ENCODE measurements at regions not wholly inside any gene's neighbourhood (a gene's known extent, or its start where the extent isn't known, plus 50 kb on each side); places are given as distances from the start of the nearest gene placed in this dataset.

GRCh38 chr10:80878330-80878729 lies 340.6 kb downstream of the SH2D4B start:
- Histone ChIP-seq H3K4me1 (ENCODE audit: control insufficient read depth in 5 of 5, insufficient read depth in 5 of 5, low read length in 5 of 5) (no peaks in the 10 kb centered on the region), H3K9ac (ENCODE audit: low read length in 5 of 5) (no peak overlapping the region)

GRCh38 chr10:80890146-80890545 lies 352.4 kb downstream of the SH2D4B start:
- peaks cover 0 to 5% (median 0%) of the 10 kb centered on the region in 5 donors for H3K27me3 ChIP-seq (ENCODE audit: control insufficient read depth in 5 of 5, insufficient read depth in 4 of 5, low read length in 5 of 5)
- H3K27ac ChIP-seq (ENCODE audit: low read depth, low read length), result no peak overlapping the region
- H3K4me1 ChIP-seq (ENCODE audit: control insufficient read depth in 5 of 5, insufficient read depth in 5 of 5, low read length in 5 of 5), result peaks cover 0 to 7% (median 0%) of the 10 kb centered on the region in 5 donors
- H3K36me3 ChIP-seq (ENCODE audit: control insufficient read depth in 5 of 5, insufficient read depth in 5 of 5, low read length in 5 of 5), result no peaks in the 10 kb centered on the region
- no peak overlapping the region for H3K9ac ChIP-seq (ENCODE audit: low read length in 5 of 5)
- no peaks in the 10 kb centered on the region for H3K9me3 ChIP-seq (ENCODE audit: control insufficient read depth in 5 of 5, low read length in 5 of 5)
- H3K4me3 ChIP-seq (ENCODE audit: low read depth in 1 of 5, low read length in 5 of 5), result no peak overlapping the region

More at GRCh38 chr10:80878330-80878729, 340.6 kb downstream of the SH2D4B start:
- no peaks in the 10 kb centered on the region for H3K27me3 ChIP-seq (ENCODE audit: control insufficient read depth in 5 of 5, insufficient read depth in 4 of 5, low read length in 5 of 5)
- H3K4me3 ChIP-seq (ENCODE audit: low read depth in 1 of 5, low read length in 5 of 5), result no peak overlapping the region
- no peaks in the 10 kb centered on the region for H3K36me3 ChIP-seq (ENCODE audit: control insufficient read depth in 5 of 5, insufficient read depth in 5 of 5, low read length in 5 of 5)
- no peak overlapping the region for H3K27ac ChIP-seq (ENCODE audit: low read depth, low read length)
- H3K9me3 ChIP-seq (ENCODE audit: control insufficient read depth in 5 of 5, low read length in 5 of 5), result peaks cover 0 to 6% (median 0%) of the 10 kb centered on the region in 5 donors

GRCh38 chr10:80893256-80893655 lies 355.6 kb downstream of the SH2D4B start:
- H3K27ac ChIP-seq (ENCODE audit: low read depth, low read length), result no peak overlapping the region
- H3K36me3 ChIP-seq (ENCODE audit: control insufficient read depth in 5 of 5, insufficient read depth in 5 of 5, low read length in 5 of 5), result no peaks in the 10 kb centered on the region
- peaks cover 0 to 8% (median 4%) of the 10 kb centered on the region in 5 donors for H3K27me3 ChIP-seq (ENCODE audit: control insufficient read depth in 5 of 5, insufficient read depth in 4 of 5, low read length in 5 of 5)
- no peak overlapping the region for H3K4me3 ChIP-seq (ENCODE audit: low read depth in 1 of 5, low read length in 5 of 5)
- H3K9ac ChIP-seq (ENCODE audit: low read length in 5 of 5), result no peak overlapping the region
- H3K4me1 ChIP-seq (ENCODE audit: control insufficient read depth in 5 of 5, insufficient read depth in 5 of 5, low read length in 5 of 5), result peaks cover 0 to 7% (median 0%) of the 10 kb centered on the region in 5 donors
- no peaks in the 10 kb centered on the region for H3K9me3 ChIP-seq (ENCODE audit: control insufficient read depth in 5 of 5, low read length in 5 of 5)

GRCh38 chr10:80894311-80894791 lies 356.6 kb downstream of the SH2D4B start:
- no peaks in the 10 kb centered on the region for H3K9me3 ChIP-seq (ENCODE audit: control insufficient read depth in 5 of 5, low read length in 5 of 5)
- H3K27me3 ChIP-seq (ENCODE audit: control insufficient read depth in 5 of 5, insufficient read depth in 4 of 5, low read length in 5 of 5), result peaks cover 0 to 8% (median 4%) of the 10 kb centered on the region in 5 donors
- H3K4me3 ChIP-seq (ENCODE audit: low read depth in 1 of 5, low read length in 5 of 5), result no peak overlapping the region
- H3K4me1 ChIP-seq (ENCODE audit: control insufficient read depth in 5 of 5, insufficient read depth in 5 of 5, low read length in 5 of 5), result peaks cover 0 to 7% (median 0%) of the 10 kb centered on the region in 5 donors
- H3K9ac ChIP-seq (ENCODE audit: low read length in 5 of 5), result no peak overlapping the region
- H3K36me3 ChIP-seq (ENCODE audit: control insufficient read depth in 5 of 5, insufficient read depth in 5 of 5, low read length in 5 of 5), result no peaks in the 10 kb centered on the region
- no peak overlapping the region for H3K27ac ChIP-seq (ENCODE audit: low read depth, low read length)

- H3K27me3 ChIP-seq (ENCODE audit: control insufficient read depth in 5 of 5, insufficient read depth in 4 of 5, low read length in 5 of 5), result peaks cover 0 to 8% (median 4%) of the 10 kb centered on the region in 5 donors
- no peaks in the 10 kb centered on the region for H3K9me3 ChIP-seq (ENCODE audit: control insufficient read depth in 5 of 5, low read length in 5 of 5)
- no peak overlapping the region for H3K4me3 ChIP-seq (ENCODE audit: low read depth in 1 of 5, low read length in 5 of 5)
- no peaks in the 10 kb centered on the region for H3K36me3 ChIP-seq (ENCODE audit: control insufficient read depth in 5 of 5, insufficient read depth in 5 of 5, low read length in 5 of 5)
- no peak overlapping the region for H3K27ac ChIP-seq (ENCODE audit: low read depth, low read length)
- H3K4me1 ChIP-seq (ENCODE audit: control insufficient read depth in 5 of 5, insufficient read depth in 5 of 5, low read length in 5 of 5), result peaks cover 0 to 7% (median 0%) of the 10 kb centered on the region in 5 donors
- no peak overlapping the region for H3K9ac ChIP-seq (ENCODE audit: low read length in 5 of 5)
Observed at GRCh38 chr10:80894797-80895467, 357.2 kb downstream of the SH2D4B start.

- no peak overlapping the region for H3K4me3 ChIP-seq (ENCODE audit: low read depth in 1 of 5, low read length in 5 of 5)
- no peak overlapping the region for H3K9ac ChIP-seq (ENCODE audit: low read length in 5 of 5)
- H3K9me3 ChIP-seq (ENCODE audit: control insufficient read depth in 5 of 5, low read length in 5 of 5), result no peaks in the 10 kb centered on the region
- H3K4me1 ChIP-seq (ENCODE audit: control insufficient read depth in 5 of 5, insufficient read depth in 5 of 5, low read length in 5 of 5), result peaks cover 0 to 7% (median 0%) of the 10 kb centered on the region in 5 donors
- no peaks in the 10 kb centered on the region for H3K36me3 ChIP-seq (ENCODE audit: control insufficient read depth in 5 of 5, insufficient read depth in 5 of 5, low read length in 5 of 5)
- peaks cover 0 to 8% (median 4%) of the 10 kb centered on the region in 5 donors for H3K27me3 ChIP-seq (ENCODE audit: control insufficient read depth in 5 of 5, insufficient read depth in 4 of 5, low read length in 5 of 5)
- H3K27ac ChIP-seq (ENCODE audit: low read depth, low read length), result no peak overlapping the region
Observed at GRCh38 chr10:80896076-80896475, 358.4 kb downstream of the SH2D4B start.

GRCh38 chr10:80896959-80897358 lies 359.3 kb downstream of the SH2D4B start:
- H3K9ac ChIP-seq (ENCODE audit: low read length in 5 of 5), result no peak overlapping the region
- H3K4me1 ChIP-seq (ENCODE audit: control insufficient read depth in 5 of 5, insufficient read depth in 5 of 5, low read length in 5 of 5), result peaks cover 0 to 7% (median 0%) of the 10 kb centered on the region in 5 donors
- no peaks in the 10 kb centered on the region for H3K9me3 ChIP-seq (ENCODE audit: control insufficient read depth in 5 of 5, low read length in 5 of 5)
- H3K27me3 ChIP-seq (ENCODE audit: control insufficient read depth in 5 of 5, insufficient read depth in 4 of 5, low read length in 5 of 5), result peaks cover 0 to 8% (median 4%) of the 10 kb centered on the region in 5 donors
- H3K4me3 ChIP-seq (ENCODE audit: low read depth in 1 of 5, low read length in 5 of 5), result no peak overlapping the region
- no peaks in the 10 kb centered on the region for H3K36me3 ChIP-seq (ENCODE audit: control insufficient read depth in 5 of 5, insufficient read depth in 5 of 5, low read length in 5 of 5)
- no peak overlapping the region for H3K27ac ChIP-seq (ENCODE audit: low read depth, low read length)

GRCh38 chr10:80900661-80901060 lies 363.0 kb downstream of the SH2D4B start:
- Histone ChIP-seq H3K9ac (ENCODE audit: low read length in 5 of 5) (no peak overlapping the region), H3K27ac (ENCODE audit: low read depth, low read length) (no peak overlapping the region)

GRCh38 chr10:80908611-80909010 lies 370.9 kb downstream of the SH2D4B start:
- H3K9ac ChIP-seq (ENCODE audit: low read length in 5 of 5), result no peak overlapping the region
- no peaks in the 10 kb centered on the region for H3K4me1 ChIP-seq (ENCODE audit: control insufficient read depth in 5 of 5, insufficient read depth in 5 of 5, low read length in 5 of 5)
- H3K27ac ChIP-seq (ENCODE audit: low read depth, low read length), result no peak overlapping the region
- H3K4me3 ChIP-seq (ENCODE audit: low read depth in 1 of 5, low read length in 5 of 5), result no peak overlapping the region
- no peaks in the 10 kb centered on the region for H3K36me3 ChIP-seq (ENCODE audit: control insufficient read depth in 5 of 5, insufficient read depth in 5 of 5, low read length in 5 of 5)
- no peaks in the 10 kb centered on the region for H3K9me3 ChIP-seq (ENCODE audit: control insufficient read depth in 5 of 5, low read length in 5 of 5)
- H3K27me3 ChIP-seq (ENCODE audit: control insufficient read depth in 5 of 5, insufficient read depth in 4 of 5, low read length in 5 of 5), result no peaks in the 10 kb centered on the region

More at GRCh38 chr10:80900661-80901060, 363.0 kb downstream of the SH2D4B start:
- Histone ChIP-seq H3K4me3 (ENCODE audit: low read depth in 1 of 5, low read length in 5 of 5) (no peak overlapping the region), H3K9me3 (ENCODE audit: control insufficient read depth in 5 of 5, low read length in 5 of 5) (no peaks in the 10 kb centered on the region), H3K36me3 (ENCODE audit: control insufficient read depth in 5 of 5, insufficient read depth in 5 of 5, low read length in 5 of 5) (no peaks in the 10 kb centered on the region), H3K4me1 (ENCODE audit: control insufficient read depth in 5 of 5, insufficient read depth in 5 of 5, low read length in 5 of 5) (no peaks in the 10 kb centered on the region), H3K27me3 (ENCODE audit: control insufficient read depth in 5 of 5, insufficient read depth in 4 of 5, low read length in 5 of 5) (peaks cover 0 to 5% (median 0%) of the 10 kb centered on the region in 5 donors)

- H3K36me3 ChIP-seq (ENCODE audit: control insufficient read depth in 5 of 5, insufficient read depth in 5 of 5, low read length in 5 of 5), result no peaks in the 10 kb centered on the region
- H3K4me3 ChIP-seq (ENCODE audit: low read depth in 1 of 5, low read length in 5 of 5), result no peak overlapping the region
- H3K27ac ChIP-seq (ENCODE audit: low read depth, low read length), result no peak overlapping the region
- H3K9me3 ChIP-seq (ENCODE audit: control insufficient read depth in 5 of 5, low read length in 5 of 5), result no peaks in the 10 kb centered on the region
- no peak overlapping the region for H3K9ac ChIP-seq (ENCODE audit: low read length in 5 of 5)
- H3K4me1 ChIP-seq (ENCODE audit: control insufficient read depth in 5 of 5, insufficient read depth in 5 of 5, low read length in 5 of 5), result no peaks in the 10 kb centered on the region
- H3K27me3 ChIP-seq (ENCODE audit: control insufficient read depth in 5 of 5, insufficient read depth in 4 of 5, low read length in 5 of 5), result no peaks in the 10 kb centered on the region
Observed at GRCh38 chr10:80909254-80909653, 371.6 kb downstream of the SH2D4B start.

Measured in subcutaneous abdominal adipose tissue (tissue), 5 donors.